ENCODE measurements at regions not wholly inside any gene's neighbourhood (a gene's known extent, or its start where the extent isn't known, plus 50 kb on each side); places are given as distances from the start of the nearest gene placed in this dataset.

DNA sequence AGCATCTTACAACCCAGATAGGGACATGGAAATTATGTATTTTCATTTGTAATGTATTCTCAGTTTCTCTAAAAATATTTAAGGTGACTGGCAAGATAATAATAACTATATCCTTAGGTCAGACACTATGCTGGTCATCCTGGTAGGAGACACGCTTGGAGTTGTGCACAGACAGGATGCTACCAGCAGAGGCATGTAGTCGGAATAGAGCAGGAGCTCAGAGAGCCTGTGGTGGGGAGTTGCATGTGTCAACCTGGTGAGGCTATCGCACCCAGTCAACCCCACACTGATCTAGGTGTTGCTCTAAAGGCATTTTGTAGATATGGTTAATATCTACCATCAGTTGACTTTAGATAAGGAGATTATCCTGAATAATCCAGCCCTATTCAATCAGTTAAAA is 318.5 kb downstream of the MIAT start:
- WGBS, 2 donors: 65 to 77% methylated on average over 3 of the region's 3 CpGs
- intact Hi-C loops (cut with DNase I): no loop called here
- Histone ChIP-seq H3K4me3 (replicated peaks in 1 of 3) (no peak overlapping the region), H3K27ac (no peak overlapping the region), H3K36me3 (no peaks in the 10 kb centered on the region), H3K4me1 (no peaks in the 10 kb centered on the region), H3K27me3 (no peaks in the 10 kb centered on the region), H3K9me3 (no peaks in the 10 kb centered on the region)
- TF ChIP-seq, protein P1, sequence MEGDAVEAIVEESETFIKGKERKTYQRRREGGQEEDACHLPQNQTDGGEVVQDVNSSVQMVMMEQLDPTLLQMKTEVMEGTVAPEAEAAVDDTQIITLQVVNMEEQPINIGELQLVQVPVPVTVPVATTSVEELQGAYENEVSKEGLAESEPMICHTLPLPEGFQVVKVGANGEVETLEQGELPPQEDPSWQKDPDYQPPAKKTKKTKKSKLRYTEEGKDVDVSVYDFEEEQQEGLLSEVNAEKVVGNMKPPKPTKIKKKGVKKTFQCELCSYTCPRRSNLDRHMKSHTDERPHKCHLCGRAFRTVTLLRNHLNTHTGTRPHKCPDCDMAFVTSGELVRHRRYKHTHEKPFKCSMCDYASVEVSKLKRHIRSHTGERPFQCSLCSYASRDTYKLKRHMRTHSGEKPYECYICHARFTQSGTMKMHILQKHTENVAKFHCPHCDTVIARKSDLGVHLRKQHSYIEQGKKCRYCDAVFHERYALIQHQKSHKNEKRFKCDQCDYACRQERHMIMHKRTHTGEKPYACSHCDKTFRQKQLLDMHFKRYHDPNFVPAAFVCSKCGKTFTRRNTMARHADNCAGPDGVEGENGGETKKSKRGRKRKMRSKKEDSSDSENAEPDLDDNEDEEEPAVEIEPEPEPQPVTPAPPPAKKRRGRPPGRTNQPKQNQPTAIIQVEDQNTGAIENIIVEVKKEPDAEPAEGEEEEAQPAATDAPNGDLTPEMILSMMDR (IDR thresholded peaks at IDR 0.05): no peak
- TF ChIP-seq POLR2A (IDR thresholded peaks at IDR 0.05): no peak
- no peak for DNase-seq

DNA sequence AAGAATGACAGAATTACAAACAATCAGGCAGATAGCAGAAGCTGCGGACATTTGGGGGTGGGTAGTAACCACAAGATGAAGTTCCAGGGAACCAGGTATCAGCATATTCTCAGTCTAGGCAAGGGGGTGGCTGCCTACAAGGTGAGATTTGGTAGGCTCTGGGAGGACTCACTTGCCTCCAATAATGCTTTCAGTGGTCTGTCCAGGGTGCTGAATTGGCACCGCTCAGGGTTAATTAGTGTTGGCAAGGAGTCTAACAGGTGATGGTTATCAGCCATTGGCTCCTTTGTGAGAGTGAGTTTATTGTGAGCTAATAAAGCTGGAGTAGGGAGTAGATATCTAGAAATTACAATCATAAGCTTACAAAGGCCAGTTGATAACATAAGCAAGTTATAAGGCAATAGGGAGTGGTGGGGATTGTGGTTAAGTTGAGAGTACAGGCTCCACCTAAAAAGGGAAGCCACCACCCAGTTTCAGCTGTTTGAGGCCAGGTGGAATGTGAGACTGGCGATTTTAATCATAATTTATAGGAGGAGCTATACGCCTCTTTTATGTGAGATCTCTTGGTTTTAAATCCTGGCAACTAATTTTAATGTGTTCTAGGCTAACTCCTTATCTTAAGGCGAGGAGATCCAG is 320.5 kb downstream of the MIAT start:
- WGBS, 2 donors: 62 to 66% methylated on average over 5 of the region's 5 CpGs
- intact Hi-C loops (cut with DNase I): no loop called here
- no peak for DNase-seq

DNA sequence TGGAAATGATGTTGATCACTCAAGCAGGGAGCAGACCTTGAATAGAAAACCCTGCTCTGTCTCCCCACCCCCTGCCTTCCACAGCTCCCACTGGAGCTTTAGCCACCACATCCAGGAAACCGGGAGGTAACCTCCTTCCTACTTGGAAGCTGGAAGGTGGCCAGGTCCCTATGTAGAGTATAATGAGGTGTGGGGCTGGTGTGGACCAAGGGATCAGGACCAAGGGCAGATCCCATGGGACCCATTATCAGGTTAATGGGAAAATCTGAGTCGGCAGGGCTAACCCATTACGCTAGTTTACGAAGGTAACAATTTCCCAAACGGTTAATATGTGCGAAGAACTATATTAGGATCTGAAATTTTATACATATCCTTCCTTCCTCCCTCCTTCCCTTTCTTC is 321.9 kb downstream of the MIAT start:
- 39 to 40% methylated on average over 6 of the region's 6 CpGs for WGBS, 2 donors
- intact Hi-C loops (cut with DNase I): no loop called here
- no peaks in the 10 kb centered on the region for H3K9me3 ChIP-seq
- no peaks in the 10 kb centered on the region for H3K27me3 ChIP-seq
- no peak for DNase-seq
- no peak for TF ChIP-seq POLR2A (IDR thresholded peaks at IDR 0.05)
- TF ChIP-seq, protein P1 (IDR thresholded peaks at IDR 0.05): no peak
- H3K4me1 ChIP-seq: no peaks in the 10 kb centered on the region
- no peak overlapping the region for H3K27ac ChIP-seq
- H3K4me3 ChIP-seq (replicated peaks in 1 of 3): no peak overlapping the region
- H3K36me3 ChIP-seq: no peaks in the 10 kb centered on the region

More for the DNA sequence above, 320.5 kb downstream of the MIAT start:
- H3K4me3 ChIP-seq (replicated peaks in 1 of 3): no peak overlapping the region
- H3K27me3 ChIP-seq: no peaks in the 10 kb centered on the region
- TF ChIP-seq POLR2A (IDR thresholded peaks at IDR 0.05): no peak
- TF ChIP-seq, protein P1 (IDR thresholded peaks at IDR 0.05): no peak
- H3K9me3 ChIP-seq: no peaks in the 10 kb centered on the region
- H3K4me1 ChIP-seq: no peaks in the 10 kb centered on the region
- no peaks in the 10 kb centered on the region for H3K36me3 ChIP-seq
- no peak overlapping the region for H3K27ac ChIP-seq

DNA sequence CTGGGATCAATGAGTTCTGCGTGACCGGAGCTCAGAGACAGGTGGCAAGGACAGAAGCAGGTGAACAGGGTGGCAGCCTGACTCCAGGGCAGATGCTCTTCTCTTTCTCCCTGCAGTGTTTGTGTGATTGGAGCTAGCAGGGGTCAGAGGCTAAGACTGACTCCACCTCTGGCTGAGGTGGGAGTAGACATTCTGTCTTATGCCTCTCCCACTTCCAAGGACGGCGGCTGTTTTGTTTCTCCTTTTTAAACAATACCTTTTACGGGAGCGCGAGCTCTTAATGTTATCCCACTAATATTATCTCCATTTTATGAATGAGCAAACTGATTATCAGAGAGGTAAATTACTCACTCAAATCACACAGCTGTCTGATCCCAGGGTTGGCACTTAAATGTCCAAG is 323.7 kb downstream of the MIAT start:
- TF ChIP-seq, protein P1 (IDR thresholded peaks at IDR 0.05): no peak
- no peak for TF ChIP-seq POLR2A (IDR thresholded peaks at IDR 0.05)
- no peaks in the 10 kb centered on the region for H3K9me3 ChIP-seq
- no peaks in the 10 kb centered on the region for H3K27me3 ChIP-seq
- intact Hi-C loops (cut with DNase I): no loop called here
- no peaks in the 10 kb centered on the region for H3K4me1 ChIP-seq
- H3K4me3 ChIP-seq (replicated peaks in 1 of 3): no peak overlapping the region
- H3K36me3 ChIP-seq: no peaks in the 10 kb centered on the region
- H3K27ac ChIP-seq: no peak overlapping the region
- DNase-seq: no peak
- 87 to 90% methylated on average over 7 of the region's 7 CpGs for WGBS, 2 donors

DNA sequence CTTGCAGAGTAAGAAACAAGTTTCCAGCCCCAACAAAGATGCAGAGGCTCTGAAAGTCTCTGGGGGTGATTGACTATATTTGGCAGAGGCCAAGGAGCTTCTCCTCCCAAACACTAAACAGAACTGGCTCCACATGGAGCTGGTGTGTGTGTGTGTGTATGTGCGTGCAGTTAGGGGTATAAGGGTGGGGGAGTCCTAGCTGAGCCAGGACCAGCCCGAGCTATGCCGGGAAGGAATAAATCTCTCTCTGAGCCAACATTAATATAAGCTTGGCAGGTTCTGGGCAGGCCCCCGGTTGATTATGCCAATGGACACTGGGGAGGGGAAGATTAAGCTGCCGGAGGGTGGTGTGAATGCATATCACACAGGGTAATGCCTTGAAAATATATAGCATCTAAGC is 324.2 kb downstream of the MIAT start:
- WGBS, 2 donors: 78 to 93% methylated on average over 5 of the region's 5 CpGs
- TF ChIP-seq, protein P1 (IDR thresholded peaks at IDR 0.05): no peak
- TF ChIP-seq POLR2A (IDR thresholded peaks at IDR 0.05): no peak
- H3K9me3 ChIP-seq: no peaks in the 10 kb centered on the region
- no peaks in the 10 kb centered on the region for H3K4me1 ChIP-seq
- H3K4me3 ChIP-seq (replicated peaks in 1 of 3): no peak overlapping the region
- H3K36me3 ChIP-seq: no peaks in the 10 kb centered on the region
- H3K27ac ChIP-seq: no peak overlapping the region
- intact Hi-C loops (cut with DNase I): no loop called here
- DNase-seq: no peak
- H3K27me3 ChIP-seq: no peaks in the 10 kb centered on the region
